ENCODE measurements at regions not wholly inside any gene's neighbourhood (a gene's known extent, or its start where the extent isn't known, plus 50 kb on each side); places are given as distances from the start of the nearest gene placed in this dataset.

- no peak overlapping the region for H3K4me3 ChIP-seq
- ATAC-seq (peak; percentile 49; the same call in 2 of the 3 replicates), DNase-seq (ENCODE audit: low spot score) (no peak)
- H3K36me3 ChIP-seq (ENCODE audit: insufficient read depth): no peaks in the 10 kb centered on the region
- H2AFZ ChIP-seq: peak overlapping the region; percentile 76; the same call in 1 of the 2 replicates
- peak overlapping the region; percentile 43; the same call in 1 of the 2 replicates for H3K4me2 ChIP-seq
- 0 out of 2 replicates have a peak, but pooled peaks cover 9% of the 10 kb centered on the region for H3K9me2 ChIP-seq (ENCODE audit: insufficient read depth)
- no peak overlapping the region for H3K27ac ChIP-seq (ENCODE audit: low read depth)
- no peak for TF ChIP-seq STAT1 (IDR thresholded peaks at IDR 0.05; ENCODE audit: unreplicated experiment)
- no peak for TF ChIP-seq NANOG (IDR thresholded peaks at IDR 0.05; ENCODE audit: borderline replicate concordance)
- no peak for TF ChIP-seq ZNF331 (CRISPR knock-in tag; IDR thresholded peaks at IDR 0.05; ENCODE audit: low read depth)
- no peak for TF ChIP-seq REST (IDR thresholded peaks at IDR 0.05; ENCODE audit: unreplicated experiment)
- TF ChIP-seq CREB1 (CRISPR knock-in tag; IDR thresholded peaks at IDR 0.05; ENCODE audit: low read depth): no peak
- TF ChIP-seq ZNF462 (CRISPR knock-in tag; IDR thresholded peaks at IDR 0.05): no peak
- TF ChIP-seq, protein P1, sequence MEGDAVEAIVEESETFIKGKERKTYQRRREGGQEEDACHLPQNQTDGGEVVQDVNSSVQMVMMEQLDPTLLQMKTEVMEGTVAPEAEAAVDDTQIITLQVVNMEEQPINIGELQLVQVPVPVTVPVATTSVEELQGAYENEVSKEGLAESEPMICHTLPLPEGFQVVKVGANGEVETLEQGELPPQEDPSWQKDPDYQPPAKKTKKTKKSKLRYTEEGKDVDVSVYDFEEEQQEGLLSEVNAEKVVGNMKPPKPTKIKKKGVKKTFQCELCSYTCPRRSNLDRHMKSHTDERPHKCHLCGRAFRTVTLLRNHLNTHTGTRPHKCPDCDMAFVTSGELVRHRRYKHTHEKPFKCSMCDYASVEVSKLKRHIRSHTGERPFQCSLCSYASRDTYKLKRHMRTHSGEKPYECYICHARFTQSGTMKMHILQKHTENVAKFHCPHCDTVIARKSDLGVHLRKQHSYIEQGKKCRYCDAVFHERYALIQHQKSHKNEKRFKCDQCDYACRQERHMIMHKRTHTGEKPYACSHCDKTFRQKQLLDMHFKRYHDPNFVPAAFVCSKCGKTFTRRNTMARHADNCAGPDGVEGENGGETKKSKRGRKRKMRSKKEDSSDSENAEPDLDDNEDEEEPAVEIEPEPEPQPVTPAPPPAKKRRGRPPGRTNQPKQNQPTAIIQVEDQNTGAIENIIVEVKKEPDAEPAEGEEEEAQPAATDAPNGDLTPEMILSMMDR (conservative IDR thresholded peaks at IDR 0.05; ENCODE audit: low read depth in 2 of 2): no peak
- TF ChIP-seq, protein P2, sequence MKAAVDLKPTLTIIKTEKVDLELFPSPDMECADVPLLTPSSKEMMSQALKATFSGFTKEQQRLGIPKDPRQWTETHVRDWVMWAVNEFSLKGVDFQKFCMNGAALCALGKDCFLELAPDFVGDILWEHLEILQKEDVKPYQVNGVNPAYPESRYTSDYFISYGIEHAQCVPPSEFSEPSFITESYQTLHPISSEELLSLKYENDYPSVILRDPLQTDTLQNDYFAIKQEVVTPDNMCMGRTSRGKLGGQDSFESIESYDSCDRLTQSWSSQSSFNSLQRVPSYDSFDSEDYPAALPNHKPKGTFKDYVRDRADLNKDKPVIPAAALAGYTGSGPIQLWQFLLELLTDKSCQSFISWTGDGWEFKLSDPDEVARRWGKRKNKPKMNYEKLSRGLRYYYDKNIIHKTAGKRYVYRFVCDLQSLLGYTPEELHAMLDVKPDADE (IDR thresholded peaks at IDR 0.05): no peak
- no peak for TF ChIP-seq EZH2phosphoT487 (IDR thresholded peaks at IDR 0.05; ENCODE audit: unreplicated experiment)
- no peak for TF ChIP-seq JUNB (IDR thresholded peaks at IDR 0.05; ENCODE audit: unreplicated experiment)
- no peak for TF ChIP-seq POLR2AphosphoS5 (IDR thresholded peaks at IDR 0.05; ENCODE audit: low read depth)
- no peak for TF ChIP-seq EZH2 (IDR thresholded peaks at IDR 0.05; ENCODE audit: low read depth, unreplicated experiment)
- TF ChIP-seq ZNF114 (CRISPR knock-in tag; IDR thresholded peaks at IDR 0.05): no peak
- no peaks in the 10 kb centered on the region for H3K27me3 ChIP-seq (ENCODE audit: insufficient read depth)
- peaks cover 14% of the 10 kb centered on the region for H3K4me1 ChIP-seq (ENCODE audit: insufficient read depth)
- H3K4me1 Mint-ChIP-seq: peaks cover 17% of the 10 kb centered on the region
- H3K27me3 Mint-ChIP-seq (ENCODE audit: insufficient read depth, low read depth, poor library complexity): peaks cover 2% of the 10 kb centered on the region
- no peak overlapping the region for H3K4me3 Mint-ChIP-seq
- no peaks in the 10 kb centered on the region for H3F3A ChIP-seq (replicated peaks; ENCODE audit: low read depth)
- H3K79me2 ChIP-seq (replicated peaks; ENCODE audit: insufficient read depth): no peaks in the 10 kb centered on the region
- no peak overlapping the region for H3K27ac Mint-ChIP-seq
- no peaks in the 10 kb centered on the region for H3K9me3 Mint-ChIP-seq
- H4K20me1 ChIP-seq (replicated peaks; ENCODE audit: insufficient read depth): no peaks in the 10 kb centered on the region
- H3K36me3 Mint-ChIP-seq (ENCODE audit: low read depth): no peaks in the 10 kb centered on the region; the same call in 2 of the 3 replicates
Observed at GRCh38 chr3:72328755-72329277, 519.4 kb downstream of the SHQ1 start.
